ENCODE measurements at regions not wholly inside any gene's neighbourhood (a gene's known extent, or its start where the extent isn't known, plus 50 kb on each side); places are given as distances from the start of the nearest gene placed in this dataset.

- no peak for DNase-seq
These were observed 89.9 kb downstream of the TSEN15 start for GRCh38 chr1:184141361-184141880.

- peak in 1 of 2 donors; percentile 44 for DNase-seq
These were observed 91.9 kb downstream of the TSEN15 start for GRCh38 chr1:184143449-184143848.

DNA sequence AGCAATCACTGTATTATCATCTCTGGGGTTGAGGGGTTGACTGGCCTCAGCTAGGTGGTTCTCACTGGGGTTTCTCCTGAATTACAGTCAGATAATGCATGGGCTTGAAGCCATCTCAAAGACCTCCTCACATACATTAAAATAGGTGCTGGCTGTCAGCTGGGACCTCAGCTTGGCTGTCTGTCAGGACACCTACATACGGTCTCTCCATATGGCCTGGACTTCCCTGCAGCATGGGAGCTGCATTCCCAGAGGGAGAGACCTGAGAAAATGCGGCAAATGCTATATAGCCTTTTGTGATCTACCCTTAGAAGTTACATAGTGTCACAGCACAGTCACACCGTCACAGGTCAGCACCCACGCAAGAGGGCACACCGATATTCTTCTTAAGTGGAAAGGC, 93.6 kb downstream of the TSEN15 start:
- no peak for DNase-seq

DNA sequence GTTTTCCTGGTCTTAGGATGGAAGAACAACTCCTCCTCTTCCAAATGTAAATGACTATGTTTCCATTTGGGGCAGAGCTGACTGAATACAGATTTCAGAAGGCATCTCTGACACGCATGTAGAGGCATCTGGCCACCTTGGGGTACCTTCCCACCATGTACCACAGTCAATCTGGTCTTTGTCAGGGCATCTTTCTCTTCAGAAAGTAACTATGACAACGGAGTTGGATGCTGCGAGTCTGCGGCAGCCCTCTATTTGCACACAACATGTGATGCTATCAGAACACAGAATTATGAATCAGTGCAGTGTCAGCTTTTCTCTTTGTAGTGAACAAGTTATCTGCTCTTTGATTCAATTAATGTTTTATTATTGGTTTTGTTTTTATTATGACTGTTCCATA, 94.7 kb downstream of the TSEN15 start:
- DNase-seq: no peak

DNA sequence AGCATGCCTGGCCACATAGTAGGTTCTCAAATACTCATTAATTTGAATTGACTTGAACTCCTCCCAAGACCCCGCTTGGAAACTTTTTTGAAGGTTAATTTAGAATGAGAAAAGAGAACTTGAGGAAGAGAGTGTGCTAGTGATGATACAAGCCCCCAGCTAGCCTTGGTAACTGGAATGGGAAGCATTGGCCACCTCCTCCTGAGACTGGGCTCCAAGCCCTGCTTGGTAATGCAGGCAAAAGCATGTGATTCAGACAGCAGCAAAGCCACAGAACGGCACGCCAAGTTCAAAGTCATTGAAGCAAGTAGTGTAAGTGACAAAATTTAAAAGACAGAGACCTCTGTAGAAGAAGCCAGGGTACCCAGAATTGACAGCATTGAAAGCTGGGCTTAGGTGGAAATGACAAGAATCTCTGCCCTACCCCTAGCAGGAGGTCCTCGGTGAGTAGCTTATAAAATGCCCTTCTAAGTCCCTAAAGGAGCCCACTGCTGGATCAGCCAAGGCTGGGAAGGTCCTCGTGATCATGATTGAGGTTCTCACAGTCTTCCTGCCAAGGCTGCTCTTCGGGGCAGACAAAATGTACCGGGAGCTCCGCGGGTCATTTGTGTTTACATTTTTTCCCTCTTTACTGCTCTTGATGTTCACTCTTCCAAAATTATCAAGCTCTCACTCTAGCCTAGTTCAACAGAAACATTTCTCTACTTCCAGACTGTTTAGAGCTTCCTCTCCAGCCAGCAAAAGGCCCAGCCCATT, 99.4 kb downstream of the TSEN15 start:
- DNase-seq: peak; percentile 28 to 58

- no peak for DNase-seq
These were observed 100.9 kb downstream of the TSEN15 start for GRCh38 chr1:184152434-184152898.

- DNase-seq: no peak
These were observed 101.4 kb downstream of the TSEN15 start for GRCh38 chr1:184152974-184153373.

GRCh38 chr1:184153731-184154130, 102.2 kb downstream of the TSEN15 start:
- no peak for DNase-seq

DNA sequence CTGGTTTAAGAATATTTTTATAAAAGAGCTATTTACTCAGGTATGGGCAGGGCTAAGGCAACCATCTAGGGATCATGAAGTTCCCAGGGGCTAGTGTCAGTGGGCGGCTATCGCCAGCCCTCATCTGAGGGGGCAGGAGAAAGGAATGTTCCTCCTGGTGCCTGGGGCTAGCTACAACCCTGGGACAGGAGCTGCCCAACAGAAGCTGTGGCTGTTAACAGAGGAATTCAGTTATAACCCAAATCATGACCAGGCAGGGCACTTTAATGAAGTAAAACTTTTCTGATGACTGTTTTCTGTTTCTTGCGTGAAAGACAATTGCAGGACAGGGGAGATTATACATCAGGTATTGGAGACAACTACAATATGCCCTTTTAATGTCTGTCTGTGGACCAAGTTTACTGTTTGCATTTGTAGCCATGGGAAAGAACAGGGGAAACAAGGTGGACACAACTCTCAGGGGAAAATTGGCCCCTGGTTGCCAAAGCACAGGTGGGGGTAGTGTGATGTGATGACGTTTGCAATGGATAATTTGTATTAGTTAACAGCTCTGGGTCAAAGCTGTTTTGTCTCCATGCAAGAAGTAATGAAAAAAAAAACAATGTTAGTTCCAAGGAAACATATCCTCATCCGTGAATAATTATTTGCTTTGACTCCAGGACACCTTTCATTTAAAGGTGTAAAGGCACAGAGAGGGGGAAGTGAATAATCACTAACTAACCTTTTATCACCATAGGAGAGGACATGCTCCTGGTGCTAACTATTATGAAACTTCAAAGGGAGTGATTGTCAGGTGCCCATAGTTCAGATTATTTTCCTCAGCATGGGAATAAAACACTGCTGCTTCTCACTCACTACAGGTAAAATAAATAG, 105.2 kb downstream of the TSEN15 start:
- DNase-seq: no peak

- no peak for DNase-seq
These were observed 105.8 kb downstream of the TSEN15 start for GRCh38 chr1:184157394-184157742.

GRCh38 chr1:184158896-184159681, 107.6 kb downstream of the TSEN15 start:
- no peak for DNase-seq

GRCh38 chr1:184160236-184160635, 108.7 kb downstream of the TSEN15 start:
- no peak for DNase-seq

DNA sequence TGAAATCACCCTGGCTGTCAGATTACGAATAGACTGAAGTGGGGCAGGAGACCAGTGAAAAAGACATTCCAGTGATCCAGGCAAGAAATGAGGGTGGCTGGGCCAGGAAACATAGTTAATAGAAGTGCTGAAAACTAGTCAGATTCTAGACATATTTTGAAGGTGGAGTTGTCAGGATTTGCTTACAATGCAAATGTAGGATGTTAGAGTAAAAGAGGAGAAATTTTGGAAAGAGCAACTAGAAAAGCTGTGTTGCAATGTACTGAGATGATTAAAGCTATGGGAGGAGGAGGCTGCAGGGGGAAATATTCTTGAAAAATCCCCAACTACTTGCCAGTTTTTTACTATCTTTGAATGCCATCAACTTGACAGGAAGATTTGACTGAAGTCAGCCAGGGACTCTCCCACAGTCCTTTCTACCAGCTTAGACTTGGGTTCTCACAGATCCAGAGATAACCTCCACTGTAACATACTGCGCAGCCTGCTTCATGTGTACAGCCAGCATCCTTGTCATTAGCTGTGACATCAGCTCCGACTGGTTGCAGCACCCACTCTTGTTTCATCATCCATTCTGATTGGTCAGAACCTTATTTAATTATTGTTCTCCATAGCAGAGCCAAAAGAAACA, 109.7 kb downstream of the TSEN15 start:
- DNase-seq: no peak

GRCh38 chr1:184162281-184162680, 110.8 kb downstream of the TSEN15 start:
- no peak for DNase-seq

GRCh38 chr1:184163674-184164465, 112.3 kb downstream of the TSEN15 start:
- DNase-seq: no peak

GRCh38 chr1:184164536-184164935, 113.0 kb downstream of the TSEN15 start:
- no peak for DNase-seq

DNA sequence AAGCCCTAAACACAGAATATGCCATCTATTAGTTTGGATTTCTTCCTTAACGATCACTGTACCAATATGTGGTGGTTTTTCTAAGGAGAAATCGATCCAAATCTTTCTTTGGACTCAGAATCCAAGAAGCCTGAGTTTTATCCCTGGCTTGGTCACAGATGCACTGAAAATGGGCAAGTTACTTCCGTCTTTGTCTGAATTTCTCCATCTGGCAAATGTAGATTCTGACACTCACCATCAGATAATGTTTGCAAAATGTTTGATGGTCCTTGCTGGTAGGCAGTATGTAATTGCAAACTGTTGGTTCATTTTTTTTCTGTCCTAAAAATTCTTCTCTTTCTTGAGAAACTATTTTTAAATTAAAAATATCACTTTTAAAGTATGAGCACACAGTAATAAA, 115.0 kb downstream of the TSEN15 start:
- DNase-seq: no peak

DNA sequence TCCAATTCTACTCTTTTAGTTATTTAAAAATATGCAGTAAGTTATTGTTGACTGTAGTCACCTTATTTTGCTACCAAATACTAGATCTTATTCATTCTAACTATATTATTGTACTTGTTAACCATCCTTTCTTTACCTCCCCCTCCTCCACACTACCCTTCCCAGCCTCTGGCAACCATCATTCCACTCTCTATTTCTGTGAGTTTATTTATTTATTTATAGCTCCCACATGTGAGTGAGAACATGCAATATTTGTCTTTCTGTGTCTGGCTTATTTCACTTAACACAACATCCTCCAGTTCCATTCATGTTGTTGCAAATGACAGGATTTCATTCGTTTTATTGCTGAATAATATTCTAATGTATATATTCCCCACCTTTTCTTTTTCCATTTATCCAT, 115.8 kb downstream of the TSEN15 start:
- no peak for DNase-seq

DNA sequence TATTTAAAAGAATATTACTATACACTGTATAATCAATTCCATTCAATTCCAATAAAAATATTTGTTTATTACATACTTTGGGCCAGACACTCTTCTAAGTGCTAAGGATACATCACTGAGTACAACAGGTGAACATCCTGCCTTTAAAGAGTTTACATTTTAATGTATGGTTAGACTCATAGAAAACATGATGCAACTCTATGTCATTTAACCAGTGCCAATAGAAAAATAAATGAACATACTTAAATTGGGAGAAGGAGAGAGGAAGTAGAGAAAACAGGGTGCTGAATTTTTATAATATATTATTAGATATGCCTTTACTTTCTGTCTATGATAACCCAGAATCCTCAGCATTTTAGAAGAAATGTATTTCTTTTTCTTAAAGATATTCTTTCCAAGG, 119.2 kb downstream of the TSEN15 start:
- DNase-seq: no peak

GRCh38 chr1:184176058-184176457, 124.5 kb downstream of the TSEN15 start:
- DNase-seq: no peak

DNA sequence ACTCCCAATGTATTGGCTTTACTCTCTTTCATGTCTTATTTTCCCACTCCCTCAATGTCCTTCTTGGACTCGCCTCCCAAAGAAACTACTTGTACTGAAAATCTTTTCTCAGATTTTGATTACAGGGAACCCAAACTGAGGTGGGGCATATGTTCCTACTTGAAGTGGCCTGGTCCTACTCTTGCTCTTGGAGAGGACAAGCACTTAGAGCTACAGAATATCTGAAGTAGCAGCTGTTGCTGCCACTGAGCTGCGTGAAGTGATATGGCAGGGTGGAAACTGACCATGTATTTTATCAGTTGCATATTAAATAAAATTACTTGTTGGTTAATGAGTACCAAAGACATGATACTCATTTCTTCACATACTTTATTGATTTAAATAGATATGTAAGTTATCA, 129.5 kb downstream of the TSEN15 start:
- no peak for DNase-seq

- no peak for DNase-seq
These were observed 132.4 kb downstream of the TSEN15 start for GRCh38 chr1:184183919-184184318.
